ENCODE measurements at regions not wholly inside any gene's neighbourhood (a gene's known extent, or its start where the extent isn't known, plus 50 kb on each side); places are given as distances from the start of the nearest gene placed in this dataset.

DNA sequence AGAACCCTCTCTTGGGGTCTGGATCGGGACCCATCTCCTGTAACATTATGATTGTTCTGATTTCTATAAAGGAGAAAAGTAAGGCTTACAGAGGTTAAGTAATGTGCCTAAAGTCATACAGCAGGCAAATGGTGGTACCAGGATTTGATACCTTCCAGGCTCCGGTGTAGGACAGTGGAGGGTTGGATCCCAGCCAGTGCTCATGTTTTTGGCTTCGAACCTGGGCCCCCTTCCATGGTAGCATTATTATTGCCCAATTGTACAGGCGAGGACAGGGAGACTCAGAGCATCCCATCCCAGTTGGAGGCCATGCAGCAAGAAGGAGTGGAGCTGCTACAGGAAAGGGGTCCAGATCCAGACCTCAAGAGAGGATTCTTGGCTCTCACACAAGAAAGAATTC lies 202.7 kb downstream of the TFAP2C start:
- Histone ChIP-seq H3K36me3 (ENCODE audit: insufficient read depth, low read length) (no peaks in the 10 kb centered on the region), H3K9ac (ENCODE audit: low read length) (no peak overlapping the region), H3K9me2 (ENCODE audit: insufficient read depth, low read length) (no peaks in the 10 kb centered on the region), H3K4me2 (ENCODE audit: low read length) (no peak overlapping the region), H3K9me3 (ENCODE audit: low read length) (no peaks in the 10 kb centered on the region), H3K79me2 (replicated peaks; ENCODE audit: insufficient read depth, low read length) (no peaks in the 10 kb centered on the region), H2AFZ (ENCODE audit: low read depth, low read length) (no peak overlapping the region), H4K20me1 (ENCODE audit: insufficient read depth) (no peaks in the 10 kb centered on the region), H3K27ac (ENCODE audit: low read length) (no peak overlapping the region), H3K27me3 (ENCODE audit: insufficient read depth, low read depth, low read length) (no peaks in the 10 kb centered on the region), H3K4me3 (ENCODE audit: low read length) (no peak overlapping the region), H3F3A (ENCODE audit: insufficient read depth, low read length, poor library complexity, severe bottlenecking) (no peaks in the 10 kb centered on the region)
- no peak for TF ChIP-seq SMC3 (conservative IDR thresholded peaks at IDR 0.05; ENCODE audit: poor library complexity)
- no peak for TF ChIP-seq TAF1 (IDR thresholded peaks at IDR 0.05; ENCODE audit: low read depth)
- TF ChIP-seq, protein P1, sequence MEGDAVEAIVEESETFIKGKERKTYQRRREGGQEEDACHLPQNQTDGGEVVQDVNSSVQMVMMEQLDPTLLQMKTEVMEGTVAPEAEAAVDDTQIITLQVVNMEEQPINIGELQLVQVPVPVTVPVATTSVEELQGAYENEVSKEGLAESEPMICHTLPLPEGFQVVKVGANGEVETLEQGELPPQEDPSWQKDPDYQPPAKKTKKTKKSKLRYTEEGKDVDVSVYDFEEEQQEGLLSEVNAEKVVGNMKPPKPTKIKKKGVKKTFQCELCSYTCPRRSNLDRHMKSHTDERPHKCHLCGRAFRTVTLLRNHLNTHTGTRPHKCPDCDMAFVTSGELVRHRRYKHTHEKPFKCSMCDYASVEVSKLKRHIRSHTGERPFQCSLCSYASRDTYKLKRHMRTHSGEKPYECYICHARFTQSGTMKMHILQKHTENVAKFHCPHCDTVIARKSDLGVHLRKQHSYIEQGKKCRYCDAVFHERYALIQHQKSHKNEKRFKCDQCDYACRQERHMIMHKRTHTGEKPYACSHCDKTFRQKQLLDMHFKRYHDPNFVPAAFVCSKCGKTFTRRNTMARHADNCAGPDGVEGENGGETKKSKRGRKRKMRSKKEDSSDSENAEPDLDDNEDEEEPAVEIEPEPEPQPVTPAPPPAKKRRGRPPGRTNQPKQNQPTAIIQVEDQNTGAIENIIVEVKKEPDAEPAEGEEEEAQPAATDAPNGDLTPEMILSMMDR (IDR thresholded peaks at IDR 0.05; ENCODE audit: poor library complexity, severe bottlenecking): no peak
- no peak for TF ChIP-seq POLR2AphosphoS5 (IDR thresholded peaks at IDR 0.05)
- TF ChIP-seq EZH2 (IDR thresholded peaks at IDR 0.05; ENCODE audit: borderline replicate concordance, insufficient read depth, low read length, poor library complexity, severe bottlenecking): no peak
- TF ChIP-seq EP300 (conservative IDR thresholded peaks at IDR 0.05; ENCODE audit: poor library complexity, severe bottlenecking): no peak
- TF ChIP-seq, protein P2, sequence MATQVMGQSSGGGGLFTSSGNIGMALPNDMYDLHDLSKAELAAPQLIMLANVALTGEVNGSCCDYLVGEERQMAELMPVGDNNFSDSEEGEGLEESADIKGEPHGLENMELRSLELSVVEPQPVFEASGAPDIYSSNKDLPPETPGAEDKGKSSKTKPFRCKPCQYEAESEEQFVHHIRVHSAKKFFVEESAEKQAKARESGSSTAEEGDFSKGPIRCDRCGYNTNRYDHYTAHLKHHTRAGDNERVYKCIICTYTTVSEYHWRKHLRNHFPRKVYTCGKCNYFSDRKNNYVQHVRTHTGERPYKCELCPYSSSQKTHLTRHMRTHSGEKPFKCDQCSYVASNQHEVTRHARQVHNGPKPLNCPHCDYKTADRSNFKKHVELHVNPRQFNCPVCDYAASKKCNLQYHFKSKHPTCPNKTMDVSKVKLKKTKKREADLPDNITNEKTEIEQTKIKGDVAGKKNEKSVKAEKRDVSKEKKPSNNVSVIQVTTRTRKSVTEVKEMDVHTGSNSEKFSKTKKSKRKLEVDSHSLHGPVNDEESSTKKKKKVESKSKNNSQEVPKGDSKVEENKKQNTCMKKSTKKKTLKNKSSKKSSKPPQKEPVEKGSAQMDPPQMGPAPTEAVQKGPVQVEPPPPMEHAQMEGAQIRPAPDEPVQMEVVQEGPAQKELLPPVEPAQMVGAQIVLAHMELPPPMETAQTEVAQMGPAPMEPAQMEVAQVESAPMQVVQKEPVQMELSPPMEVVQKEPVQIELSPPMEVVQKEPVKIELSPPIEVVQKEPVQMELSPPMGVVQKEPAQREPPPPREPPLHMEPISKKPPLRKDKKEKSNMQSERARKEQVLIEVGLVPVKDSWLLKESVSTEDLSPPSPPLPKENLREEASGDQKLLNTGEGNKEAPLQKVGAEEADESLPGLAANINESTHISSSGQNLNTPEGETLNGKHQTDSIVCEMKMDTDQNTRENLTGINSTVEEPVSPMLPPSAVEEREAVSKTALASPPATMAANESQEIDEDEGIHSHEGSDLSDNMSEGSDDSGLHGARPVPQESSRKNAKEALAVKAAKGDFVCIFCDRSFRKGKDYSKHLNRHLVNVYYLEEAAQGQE (IDR thresholded peaks at IDR 0.05; ENCODE audit: borderline replicate concordance): no peak
- TF ChIP-seq RAD21 (conservative IDR thresholded peaks at IDR 0.05): no peak
- TF ChIP-seq MXI1 (conservative IDR thresholded peaks at IDR 0.05; ENCODE audit: poor library complexity, severe bottlenecking): no peak

DNA sequence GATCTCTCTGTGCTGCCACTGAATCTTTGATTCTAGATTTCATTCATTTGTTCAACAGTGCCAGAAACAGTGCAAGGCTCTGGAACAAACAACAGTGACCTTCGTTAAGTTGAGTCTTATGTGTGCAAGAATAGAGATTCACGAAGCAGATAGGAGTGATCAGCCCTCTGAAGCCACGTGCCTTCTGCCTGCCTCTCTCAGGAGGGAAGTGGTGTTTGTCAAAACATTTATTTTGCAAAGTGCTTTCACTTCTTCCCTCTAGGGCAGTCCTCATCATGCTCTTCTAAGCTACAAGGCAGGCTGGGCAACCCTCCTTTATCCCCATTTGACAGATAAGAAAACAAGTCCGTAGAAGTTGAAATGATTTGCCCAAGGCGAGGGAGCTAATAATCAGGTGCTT lies 204.3 kb downstream of the TFAP2C start:
- TF ChIP-seq EP300 (conservative IDR thresholded peaks at IDR 0.05; ENCODE audit: poor library complexity, severe bottlenecking): no peak
- no peak for TF ChIP-seq SMC3 (conservative IDR thresholded peaks at IDR 0.05; ENCODE audit: poor library complexity)
- no peak for TF ChIP-seq EZH2 (IDR thresholded peaks at IDR 0.05; ENCODE audit: borderline replicate concordance, insufficient read depth, low read length, poor library complexity, severe bottlenecking)
- TF ChIP-seq, protein P1 (IDR thresholded peaks at IDR 0.05; ENCODE audit: poor library complexity, severe bottlenecking): no peak
- TF ChIP-seq, protein P2 (IDR thresholded peaks at IDR 0.05; ENCODE audit: borderline replicate concordance): no peak
- no peaks in the 10 kb centered on the region for H3K36me3 ChIP-seq (ENCODE audit: insufficient read depth, low read length)
- H3K4me3 ChIP-seq (ENCODE audit: low read length): no peak overlapping the region
- H3K4me2 ChIP-seq (ENCODE audit: low read length): no peak overlapping the region
- no peaks in the 10 kb centered on the region for H3F3A ChIP-seq (ENCODE audit: insufficient read depth, low read length, poor library complexity, severe bottlenecking)
- no peaks in the 10 kb centered on the region for H3K9me2 ChIP-seq (ENCODE audit: insufficient read depth, low read length)
- no peak overlapping the region for H3K9ac ChIP-seq (ENCODE audit: low read length)
- H3K27ac ChIP-seq (ENCODE audit: low read length): no peak overlapping the region
- H3K79me2 ChIP-seq (replicated peaks; ENCODE audit: insufficient read depth, low read length): no peaks in the 10 kb centered on the region
- H2AFZ ChIP-seq (ENCODE audit: low read depth, low read length): no peak overlapping the region
- H3K27me3 ChIP-seq (ENCODE audit: insufficient read depth, low read depth, low read length): no peaks in the 10 kb centered on the region
- H3K9me3 ChIP-seq (ENCODE audit: low read length): no peaks in the 10 kb centered on the region
- H4K20me1 ChIP-seq (ENCODE audit: insufficient read depth): no peaks in the 10 kb centered on the region
